GM18517 (cell line): ENCODE measurements at regions not wholly inside any gene's neighbourhood (a gene's known extent, or its start where the extent isn't known, plus 50 kb on each side); places are given as distances from the start of the nearest gene placed in this dataset.

Source experiments
- ATAC-seq: cut with Tn5 transposase; IDR thresholded peaks from one replicate; pipeline ENCODE4 v1.9.1; 2021; ENCODE audit warnings: mild to moderate bottlenecking, moderate library complexity; ENCODE audit not compliant: unreplicated experiment

- no peak for ATAC-seq
These were observed 185.9 kb downstream of the CRPPA start for GRCh38 chr7:16235147-16236114.

GRCh38 chr7:16234493-16235146 is 186.7 kb downstream of the CRPPA start:
- no peak for ATAC-seq

- no peak for ATAC-seq
These were observed 187.8 kb downstream of the CRPPA start for GRCh38 chr7:16233517-16233916.

- no peak for ATAC-seq
These were observed 189.1 kb downstream of the CRPPA start for GRCh38 chr7:16232273-16232672.

GRCh38 chr7:16223963-16224707 is 197.2 kb downstream of the CRPPA start:
- no peak for ATAC-seq

GRCh38 chr7:16212610-16213009 is 208.7 kb downstream of the CRPPA start:
- ATAC-seq = no peak

GRCh38 chr7:16212032-16212431 is 209.3 kb downstream of the CRPPA start:
- ATAC-seq = no peak

- no peak for ATAC-seq
These were observed 209.9 kb downstream of the CRPPA start for GRCh38 chr7:16211402-16211925.

- no peak for ATAC-seq
These were observed 211.2 kb downstream of the CRPPA start for GRCh38 chr7:16210171-16210570.

GRCh38 chr7:16207321-16207720 is 214.0 kb downstream of the CRPPA start:
- ATAC-seq = no peak

GRCh38 chr7:16205466-16205865 is 215.9 kb downstream of the CRPPA start:
- ATAC-seq = no peak

GRCh38 chr7:16204953-16205352 is 216.4 kb downstream of the CRPPA start:
- ATAC-seq = no peak

- ATAC-seq = no peak
These were observed 218.3 kb downstream of the CRPPA start for GRCh38 chr7:16203065-16203464.

GRCh38 chr7:16202303-16202702 is 219.0 kb downstream of the CRPPA start:
- no peak for ATAC-seq

- ATAC-seq = no peak
These were observed 220.7 kb downstream of the CRPPA start for GRCh38 chr7:16200591-16200990.

GRCh38 chr7:16193631-16194030 is 227.7 kb downstream of the CRPPA start:
- ATAC-seq = no peak

- no peak for ATAC-seq
These were observed 232.2 kb downstream of the CRPPA start for GRCh38 chr7:16189026-16189715.

- ATAC-seq = no peak
These were observed 234.2 kb downstream of the CRPPA start for GRCh38 chr7:16187131-16187530.

- no peak for ATAC-seq
These were observed 242.8 kb downstream of the CRPPA start for GRCh38 chr7:16178585-16178984.

GRCh38 chr7:16178092-16178491 is 243.2 kb downstream of the CRPPA start:
- no peak for ATAC-seq

- ATAC-seq = no peak
These were observed 247.1 kb downstream of the CRPPA start for GRCh38 chr7:16174253-16174652.
